Thymus (tissue), 11 donors: ENCODE measurements at regions not wholly inside any gene's neighbourhood (a gene's known extent, or its start where the extent isn't known, plus 50 kb on each side); places are given as distances from the start of the nearest gene placed in this dataset.
"Not testable (repeated sequence)": the region's sequence is repeated elsewhere in the genome, so short reads cannot be mapped to it uniquely, and the experiment has no call there.

Experiments
- DNase-seq, 9 donors: peaks; one replicate each; pipeline ENCODE4 v3.0.0-alpha.2; 2013; ENCODE audit warnings: low spot score in 9 of 9, low read depth in 6 of 9, missing footprints in 1 of 9
- H3K27ac ChIP-seq, 2 donors: one replicate each; pipeline ENCODE4 v1.5.1; 2013; ENCODE audit warnings: control low read depth in 1 of 2, low read depth in 1 of 2, low read length in 1 of 2, mild to moderate bottlenecking in 1 of 2, moderate library complexity in 1 of 2
- H3K27me3 ChIP-seq, 2 donors: one replicate each; pipeline ENCODE4 v1.5.1; 2013; ENCODE audit warnings: low read length in 1 of 2; ENCODE audit not compliant: control insufficient read depth in 2 of 2, insufficient read depth in 1 of 2
- H3K36me3 ChIP-seq, 2 donors: one replicate each; pipeline ENCODE4 v1.5.1; 2013; ENCODE audit warnings: low read length in 1 of 2, mild to moderate bottlenecking in 1 of 2, moderate library complexity in 1 of 2; ENCODE audit not compliant: control insufficient read depth in 2 of 2, insufficient read depth in 2 of 2
- H3K4me1 ChIP-seq, 2 donors: one replicate each; pipeline ENCODE4 v1.5.1; 2013; ENCODE audit warnings: low read length in 2 of 2; ENCODE audit not compliant: control insufficient read depth in 2 of 2, insufficient read depth in 2 of 2
- H3K4me3 ChIP-seq, 2 donors: one replicate each; pipeline ENCODE4 v1.5.1; 2013; ENCODE audit warnings: low read length in 2 of 2, control low read depth in 1 of 2, mild to moderate bottlenecking in 1 of 2
- H3K9me3 ChIP-seq, 2 donors: one replicate each; pipeline ENCODE4 v1.5.1; 2013; ENCODE audit warnings: low read length in 1 of 2, mild to moderate bottlenecking in 1 of 2; ENCODE audit not compliant: control insufficient read depth in 2 of 2, insufficient read depth in 1 of 2
- WGBS: extraction: QIAGEN DNeasy Blood & Tissue Kit; methylation state at CpG from one replicate; pipeline ENCODE4 v1.1.7; 2013; 5-methylcytosine and 5-hydroxymethylcytosine counted together
- donor health status: healthy.

DNA sequence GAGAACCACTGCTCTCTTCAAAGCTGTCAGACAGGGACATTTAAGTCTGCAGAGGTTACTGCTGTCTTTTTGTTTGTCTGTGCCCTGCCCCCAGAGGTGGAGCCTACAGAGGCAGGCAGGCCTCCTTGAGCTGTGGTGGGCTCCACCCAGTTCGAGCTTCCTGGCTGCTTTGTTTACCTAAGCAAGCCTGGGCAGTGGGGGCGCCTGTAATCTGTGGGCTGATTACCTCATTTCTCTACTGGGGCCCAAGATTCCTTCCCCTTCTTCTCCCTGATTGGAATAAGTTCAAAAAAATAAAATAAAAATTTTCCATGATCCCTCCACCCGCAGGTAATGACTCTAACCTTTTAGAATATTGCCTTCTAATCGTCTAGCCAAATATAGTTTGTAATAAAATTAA, 449.3 kb upstream of the DYNLRB2 start:
- DNase-seq: peak in 5 of 9 donors; percentile 8 to 34 (median 10)
- not testable (repeated sequence) for H3K36me3 ChIP-seq, H3K4me1 ChIP-seq, H3K9me3 ChIP-seq, H3K27ac ChIP-seq, H3K27me3 ChIP-seq, H3K4me3 ChIP-seq
- 59% methylated on average over 4 of the region's 4 CpGs for WGBS

DNA sequence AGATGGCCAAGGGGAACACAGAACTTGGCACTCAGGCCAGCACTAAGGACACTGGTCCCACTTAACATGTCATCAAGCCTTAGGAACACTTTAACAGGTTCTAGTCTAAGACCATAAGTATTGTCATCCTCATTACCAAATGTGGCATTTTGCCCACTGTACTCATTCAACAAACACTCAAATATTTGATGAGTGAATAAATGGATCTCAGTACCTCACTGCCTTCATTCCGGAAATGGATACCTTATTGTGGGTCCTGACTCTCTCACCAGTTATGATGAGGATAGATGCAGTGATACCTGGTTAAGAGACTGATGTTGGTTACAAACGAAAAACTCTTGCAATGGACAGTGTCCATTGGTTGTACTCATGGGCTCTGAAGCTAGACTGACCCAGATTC, 455.2 kb upstream of the DYNLRB2 start:
- H3K9me3 ChIP-seq: no peaks in the 10 kb centered on the region
- WGBS: 98% methylated on average over 2 of the region's 2 CpGs
- H3K4me3 ChIP-seq: no peak overlapping the region
- H3K4me1 ChIP-seq: peaks cover 0 to 6% of the 10 kb centered on the region in 2 donors
- no peaks in the 10 kb centered on the region for H3K27me3 ChIP-seq
- H3K36me3 ChIP-seq: no peaks in the 10 kb centered on the region
- no peak overlapping the region for H3K27ac ChIP-seq
- DNase-seq: no peak

DNA sequence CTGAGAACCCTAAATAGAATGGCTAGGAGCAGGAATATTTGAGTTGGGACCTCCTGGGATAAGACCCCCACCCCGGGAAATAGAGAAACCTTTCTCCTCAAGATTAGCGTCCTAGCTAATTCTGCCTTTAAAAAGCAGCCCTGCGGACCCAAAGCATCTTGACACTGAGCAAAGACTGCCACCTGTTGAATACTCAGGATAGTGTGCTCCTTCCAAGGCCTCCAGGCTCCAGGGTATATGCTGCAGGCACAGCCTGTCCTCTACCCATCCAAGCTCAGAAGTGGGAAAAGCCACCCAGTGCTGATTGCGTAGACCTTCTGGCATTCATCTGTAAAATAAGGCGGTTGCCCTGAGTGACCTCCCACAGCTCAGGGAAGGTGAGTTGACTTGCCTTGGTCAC, 456.2 kb upstream of the DYNLRB2 start:
- Histone ChIP-seq H3K27ac (no peak overlapping the region), H3K36me3 (no peaks in the 10 kb centered on the region), H3K9me3 (no peaks in the 10 kb centered on the region), H3K4me3 (no peak overlapping the region), H3K27me3 (no peaks in the 10 kb centered on the region), H3K4me1 (peaks cover 0 to 6% of the 10 kb centered on the region in 2 donors)
- 38% methylated on average over 5 of the region's 5 CpGs for WGBS
- peak in 8 of 9 donors; percentile 20 to 72 (median 34) for DNase-seq

DNA sequence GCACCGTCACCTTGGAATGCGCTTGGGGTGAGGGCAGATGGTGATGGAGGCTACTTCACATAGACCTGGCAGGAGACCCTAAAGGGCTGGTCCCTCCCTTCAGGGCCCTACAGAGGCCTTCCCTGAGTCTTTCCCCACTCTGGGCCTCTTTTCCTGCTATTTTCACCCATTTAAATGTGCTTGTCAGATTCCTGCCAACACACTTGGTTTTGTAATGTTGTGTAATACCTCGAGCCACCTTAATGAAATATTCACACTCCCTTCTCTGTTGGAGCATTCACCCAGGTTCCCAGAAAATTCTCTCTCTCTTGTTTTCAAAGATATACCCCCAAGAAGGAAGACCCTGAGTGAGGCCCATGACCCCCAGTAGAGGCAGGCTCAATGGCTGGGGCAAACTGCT, 456.6 kb upstream of the DYNLRB2 start:
- no peak overlapping the region for H3K27ac ChIP-seq
- no peak for DNase-seq
- no peaks in the 10 kb centered on the region for H3K27me3 ChIP-seq
- H3K4me1 ChIP-seq: peaks cover 0 to 6% of the 10 kb centered on the region in 2 donors
- H3K36me3 ChIP-seq: no peaks in the 10 kb centered on the region
- WGBS: 98% methylated on average over 3 of the region's 3 CpGs
- H3K4me3 ChIP-seq: no peak overlapping the region
- H3K9me3 ChIP-seq: no peaks in the 10 kb centered on the region

DNA sequence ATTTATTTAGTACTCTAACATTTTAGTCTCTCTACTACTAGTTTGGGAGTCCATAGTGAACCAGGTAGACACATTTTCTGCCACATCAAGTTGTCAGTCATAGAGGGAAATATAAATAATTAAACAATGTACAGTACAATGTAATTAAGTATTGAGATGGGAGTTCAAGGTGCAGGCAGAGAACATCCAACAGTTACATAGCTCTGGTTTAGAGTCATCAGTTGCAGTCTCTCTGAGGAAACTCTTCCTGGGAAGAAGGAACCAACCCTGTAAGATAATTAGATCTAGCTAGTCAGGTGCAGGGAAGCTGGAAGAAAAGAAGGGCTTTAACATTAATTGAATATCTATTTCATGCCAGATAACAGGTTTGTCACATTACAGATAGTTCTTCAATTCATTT, 457.9 kb upstream of the DYNLRB2 start:
- no peak for DNase-seq
- Histone ChIP-seq H3K4me1 (peaks cover 0 to 6% of the 10 kb centered on the region in 2 donors), H3K36me3 (no peaks in the 10 kb centered on the region), H3K4me3 (no peak overlapping the region), H3K9me3 (no peaks in the 10 kb centered on the region), H3K27ac (no peak overlapping the region), H3K27me3 (no peaks in the 10 kb centered on the region)

DNA sequence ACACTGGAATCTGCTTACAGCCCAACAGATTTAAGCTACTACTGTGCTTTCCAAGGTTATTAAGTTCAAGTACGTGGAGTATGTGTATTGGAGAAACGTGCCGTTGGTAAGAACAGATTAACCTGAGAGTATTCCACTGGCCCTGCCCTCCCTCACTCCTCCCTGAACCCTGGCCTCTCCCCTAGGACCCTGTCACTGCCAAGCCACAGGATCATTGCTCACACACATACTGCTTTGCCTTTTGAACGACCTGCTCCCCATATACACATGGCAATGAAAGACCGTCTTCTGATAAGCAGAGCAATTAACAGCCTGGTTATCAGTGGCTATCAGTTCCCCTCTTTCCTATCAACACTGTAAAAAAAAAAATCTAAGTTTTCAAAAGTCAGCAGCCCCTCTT, 458.9 kb upstream of the DYNLRB2 start:
- Histone ChIP-seq H3K27ac (no peak overlapping the region), H3K36me3 (no peaks in the 10 kb centered on the region), H3K4me1 (peaks cover 0 to 6% of the 10 kb centered on the region in 2 donors), H3K4me3 (no peak overlapping the region), H3K27me3 (no peaks in the 10 kb centered on the region), H3K9me3 (no peaks in the 10 kb centered on the region)
- 92% methylated on average over 5 of the region's 5 CpGs for whole genome bisulfite sequencing
- DNase-seq: no peak

DNA sequence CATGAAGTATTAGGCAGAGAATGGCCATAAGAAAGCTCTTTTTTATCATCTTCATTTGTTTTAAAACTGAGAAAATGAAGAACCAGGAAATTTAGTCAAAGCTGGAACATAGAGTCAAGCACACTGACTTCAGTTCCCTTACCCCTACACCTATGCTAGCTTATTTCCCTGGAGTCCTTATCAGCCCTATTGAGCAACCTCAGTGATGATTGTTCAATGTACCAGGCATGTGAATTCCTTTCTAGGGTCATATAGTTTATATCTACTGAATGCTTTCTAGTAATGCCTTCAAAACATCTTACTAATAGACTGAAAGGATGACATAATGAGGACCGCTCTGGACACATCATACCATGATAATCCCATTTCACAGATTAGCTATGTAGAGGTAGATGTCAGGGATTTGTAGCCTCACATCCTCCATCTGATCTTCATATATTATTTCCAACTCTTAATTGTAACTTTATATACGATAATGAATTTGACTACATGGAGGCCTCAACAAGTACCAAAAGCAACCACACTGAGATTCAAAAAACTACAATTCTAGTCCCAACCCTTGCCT, 460.4 kb upstream of the DYNLRB2 start:
- no peaks in the 10 kb centered on the region for H3K27me3 ChIP-seq
- H3K9me3 ChIP-seq: no peaks in the 10 kb centered on the region
- H3K4me3 ChIP-seq: no peak overlapping the region
- 97% methylated on average over 2 of the region's 2 CpGs for WGBS
- H3K27ac ChIP-seq: no peak overlapping the region
- DNase-seq: no peak
- no peaks in the 10 kb centered on the region for H3K36me3 ChIP-seq
- H3K4me1 ChIP-seq: peaks cover 0 to 6% of the 10 kb centered on the region in 2 donors

DNA sequence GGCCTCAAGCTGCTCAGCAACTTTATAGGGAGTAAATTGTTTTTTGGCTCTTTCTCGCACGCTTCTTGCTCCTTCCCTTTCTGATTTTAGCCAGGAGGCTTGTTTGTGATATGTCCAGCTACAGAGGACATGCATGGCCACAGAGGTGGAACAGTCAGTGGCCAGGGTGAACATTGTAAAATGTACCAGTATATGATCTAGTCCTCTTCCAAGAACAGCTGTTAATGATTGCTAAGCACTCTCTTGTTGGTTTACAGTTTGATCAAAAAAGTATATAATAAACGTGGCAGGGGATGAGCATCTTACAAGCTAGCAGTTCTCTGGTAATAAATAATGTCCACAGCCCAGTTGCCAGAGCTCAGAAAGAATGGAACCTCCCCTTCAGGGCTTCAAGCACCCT, 461.7 kb upstream of the DYNLRB2 start:
- DNase-seq: no peak
- Histone ChIP-seq H3K4me1 (peaks cover 0 to 2% of the 10 kb centered on the region in 2 donors), H3K27ac (no peak overlapping the region), H3K9me3 (no peaks in the 10 kb centered on the region), H3K4me3 (no peak overlapping the region), H3K27me3 (no peaks in the 10 kb centered on the region), H3K36me3 (no peaks in the 10 kb centered on the region)
- 91% methylated on average over 3 of the region's 3 CpGs for WGBS

DNA sequence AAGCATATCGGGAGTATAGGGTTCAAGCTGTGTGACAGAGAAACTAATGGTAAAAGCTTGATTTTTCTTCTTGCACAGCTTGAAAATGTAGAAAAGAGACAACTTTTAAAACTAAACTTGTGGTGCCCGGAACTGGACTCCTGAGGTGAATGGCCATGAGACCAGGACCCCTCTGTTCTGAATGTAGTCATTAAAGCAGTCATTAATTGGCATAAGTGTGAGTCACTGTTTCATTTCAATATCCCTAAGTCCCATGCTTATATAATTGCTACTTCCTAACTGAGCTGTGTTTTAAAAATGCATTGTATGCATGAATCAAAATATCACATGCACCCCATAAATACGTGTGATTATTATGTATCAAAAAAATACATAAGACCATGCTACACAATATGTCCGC, 463.1 kb upstream of the DYNLRB2 start:
- Histone ChIP-seq H3K27me3 (no peaks in the 10 kb centered on the region), H3K27ac (no peak overlapping the region), H3K36me3 (no peaks in the 10 kb centered on the region), H3K4me3 (no peak overlapping the region), H3K9me3 (no peaks in the 10 kb centered on the region), H3K4me1 (no peaks in the 10 kb centered on the region)
- DNase-seq: no peak
- 75% methylated on average over 4 of the region's 4 CpGs for WGBS

DNA sequence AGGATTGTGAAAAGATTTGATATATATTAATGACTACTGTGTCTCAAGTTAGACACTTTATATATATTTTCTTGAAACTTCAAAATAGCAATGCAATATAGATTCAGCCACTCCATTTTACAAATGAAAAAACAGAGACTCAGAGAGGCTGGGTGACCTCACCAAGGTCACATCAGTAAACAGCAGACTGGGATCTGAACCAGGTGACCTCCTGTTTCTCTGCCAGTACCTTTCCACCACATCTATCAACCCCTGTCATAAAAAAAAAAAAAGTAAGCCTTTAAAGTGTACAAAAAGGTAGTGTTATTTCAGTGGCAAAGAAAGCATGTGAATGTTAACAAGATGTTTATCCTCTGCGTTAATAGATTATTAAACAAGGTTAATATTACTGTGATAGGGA, 466.5 kb upstream of the DYNLRB2 start:
- no peaks in the 10 kb centered on the region for H3K4me1 ChIP-seq
- no peak overlapping the region for H3K27ac ChIP-seq
- no peak overlapping the region for H3K4me3 ChIP-seq
- no peaks in the 10 kb centered on the region for H3K27me3 ChIP-seq
- WGBS: 99% methylated on average over 1 of the region's 1 CpG
- no peaks in the 10 kb centered on the region for H3K36me3 ChIP-seq
- no peaks in the 10 kb centered on the region for H3K9me3 ChIP-seq
- no peak for DNase-seq
